A549 (cell line): ENCODE measurements at regions not wholly inside any gene's neighbourhood (a gene's known extent, or its start where the extent isn't known, plus 50 kb on each side); places are given as distances from the start of the nearest gene placed in this dataset.

Experiments used
- CBX2 ChIP-seq: fragments of 200-600 bp; sonication (generic); IDR thresholded peaks from 2 replicates; pipeline ENCODE4 v1.6.1; 2016; ENCODE audit warnings: low read depth, mild to moderate bottlenecking, borderline replicate concordance
- CEBPB ChIP-seq, 2 experiments: fragments of >200 bp in 1 of 2; sonication (Bioruptor Twin) in 1 of 2; formaldehyde crosslinking in 1 of 2; IDR thresholded peaks; 2 replicates each; pipeline ENCODE4 v1.6.1; 2012 to 2016
- CTCF ChIP-seq: fragments of >200 bp; sonication (Bioruptor Twin); formaldehyde crosslinking; IDR thresholded peaks from 3 replicates; pipeline ENCODE4 v1.5.1; 2016
- E2F6 ChIP-seq: IDR thresholded peaks from 2 replicates; pipeline ENCODE4 v1.6.1; 2012; ENCODE audit warnings: low read depth, borderline replicate concordance
- EP300 ChIP-seq, 2 experiments: fragments of >200 bp; sonication (Bioruptor Twin); formaldehyde crosslinking; IDR thresholded peaks; 2 replicates in 1 of 2; 3 replicates in 1 of 2; pipeline ENCODE4 v1.6.1; 2016 to 2017
- HMGXB4 ChIP-seq: fragments of 250-450 bp; sonication (Bioruptor Pico); IDR thresholded peaks from 2 replicates; pipeline ENCODE4 v1.5.0; 2021; ENCODE audit warnings: mild to moderate bottlenecking, moderate library complexity, borderline replicate concordance
- MYC ChIP-seq: IDR thresholded peaks from 2 replicates; pipeline ENCODE4 v1.6.1; 2012; ENCODE audit warnings: mild to moderate bottlenecking, inconsistent platforms, low read length, improper control_type of control experiment, borderline replicate concordance
- PBX3 ChIP-seq: IDR thresholded peaks from 2 replicates; pipeline ENCODE4 v1.6.1; 2012
- POLR2A ChIP-seq: IDR thresholded peaks from 2 replicates; pipeline ENCODE4 v1.6.1; 2012; ENCODE audit warnings: mild to moderate bottlenecking, low read length
- POLR2AphosphoS2 ChIP-seq: conservative IDR thresholded peaks from 2 replicates; pipeline ENCODE4 v1.6.1; 2012; ENCODE audit warnings: low read length, improper control_type of control experiment, inconsistent platforms
- RAD21 ChIP-seq, 2 experiments: fragments of >200 bp in 1 of 2; sonication (Bioruptor Twin) in 1 of 2; formaldehyde crosslinking in 1 of 2; IDR thresholded peaks in 1 of 2; conservative IDR thresholded peaks in 1 of 2; 2 replicates in 1 of 2; 3 replicates in 1 of 2; pipeline ENCODE4 v1.6.1; 2012 to 2018; ENCODE audit warnings: inconsistent platforms in 1 of 2
- RNF2 ChIP-seq: fragments of 200-600 bp; sonication (generic); IDR thresholded peaks from 2 replicates; pipeline ENCODE4 v1.6.1; 2016; ENCODE audit warnings: low read depth, mild to moderate bottlenecking, antibody characterized with exemption, moderate library complexity, borderline replicate concordance
- ZNF302 ChIP-seq: fragments of 250-450 bp; sonication (Bioruptor Pico); IDR thresholded peaks from 2 replicates; pipeline ENCODE4 v1.9.0; 2021; ENCODE audit warnings: inconsistent platforms, mild to moderate bottlenecking, moderate library complexity

GRCh38 chr9:129232839-129233591 is 55.0 kb upstream of the IER5L start:
- TF ChIP-seq CEBPB (IDR thresholded peaks at IDR 0.05) = no peak
- no peak for TF ChIP-seq CTCF
- no peak for TF ChIP-seq POLR2A
- no peak for TF ChIP-seq E2F6
- no peak for TF ChIP-seq CBX2
- no peak for TF ChIP-seq MYC
- no peak for TF ChIP-seq POLR2AphosphoS2
- no peak for TF ChIP-seq RAD21 (conservative IDR thresholded peaks at IDR 0.05 in 1 of 2, IDR thresholded peaks at IDR 0.05 in 1 of 2)
- TF ChIP-seq HMGXB4 (CRISPR knock-in tag) = no peak
- no peak for TF ChIP-seq ZNF302 (CRISPR knock-in tag)
- no peak for TF ChIP-seq PBX3
- TF ChIP-seq RNF2 = no peak
- no peak for TF ChIP-seq EP300 (IDR thresholded peaks at IDR 0.05)
